ENCODE measurements at regions not wholly inside any gene's neighbourhood (a gene's known extent, or its start where the extent isn't known, plus 50 kb on each side); places are given as distances from the start of the nearest gene placed in this dataset.
"Not testable (repeated sequence)": the region's sequence is repeated elsewhere in the genome, so short reads cannot be mapped to it uniquely, and the experiment has no call there.

DNA sequence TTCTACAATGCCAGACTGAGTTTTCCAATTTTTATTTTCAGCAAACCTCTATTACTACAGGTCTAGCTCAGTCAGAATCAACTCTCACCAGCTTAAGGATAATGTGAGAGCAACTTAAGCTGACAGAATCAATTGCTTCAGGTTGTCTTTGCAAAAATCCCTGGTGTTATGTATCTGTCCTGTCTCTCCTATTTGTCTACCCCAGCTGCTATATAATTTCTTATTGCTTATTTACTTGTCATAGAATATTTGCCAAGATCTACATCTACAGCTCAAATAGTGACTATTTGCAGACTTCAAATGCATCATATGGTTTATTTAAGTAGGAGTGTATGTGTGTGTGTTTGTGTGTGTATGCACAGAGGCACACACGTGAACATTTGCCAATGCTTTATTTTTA lies 54.1 kb downstream of the FOXG1 start:
- no peak for DNase-seq

DNA sequence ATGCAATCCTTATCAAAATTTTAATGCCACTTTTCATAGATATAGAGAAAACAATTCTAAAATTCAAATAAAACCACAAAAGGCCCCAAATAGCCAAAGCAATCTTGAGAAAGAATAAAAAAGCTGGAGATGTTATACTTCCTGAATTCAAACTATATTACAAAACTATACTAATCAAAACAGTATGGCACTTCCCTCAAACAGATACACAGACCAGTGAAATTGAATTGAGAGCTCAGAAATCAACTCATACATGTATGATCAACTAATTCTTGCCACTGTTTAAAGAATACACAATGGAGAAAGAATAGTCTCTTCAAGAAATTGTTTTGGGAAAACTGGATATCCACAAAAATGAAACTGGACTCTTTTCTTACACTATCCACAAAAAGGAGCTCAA lies 55.4 kb downstream of the FOXG1 start:
- no peak for DNase-seq

DNA sequence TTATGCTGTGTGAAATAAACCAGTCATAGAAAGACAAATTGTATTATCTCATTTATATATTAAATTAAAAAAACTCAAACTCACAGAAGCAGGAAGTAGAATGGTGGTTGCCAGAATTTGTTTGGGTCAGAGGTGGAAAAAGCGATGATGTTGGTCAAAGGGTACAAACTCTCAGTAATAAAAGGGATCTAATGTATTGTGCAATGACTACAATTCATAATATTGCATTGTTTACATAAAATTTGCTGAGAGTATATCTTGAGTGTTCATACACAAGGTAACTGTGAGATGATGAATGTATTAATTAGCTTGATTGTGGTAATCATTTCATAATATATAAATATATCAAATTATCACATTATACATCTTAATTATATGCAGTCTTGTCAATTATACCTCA lies 56.7 kb downstream of the FOXG1 start:
- no peak for DNase-seq

DNA sequence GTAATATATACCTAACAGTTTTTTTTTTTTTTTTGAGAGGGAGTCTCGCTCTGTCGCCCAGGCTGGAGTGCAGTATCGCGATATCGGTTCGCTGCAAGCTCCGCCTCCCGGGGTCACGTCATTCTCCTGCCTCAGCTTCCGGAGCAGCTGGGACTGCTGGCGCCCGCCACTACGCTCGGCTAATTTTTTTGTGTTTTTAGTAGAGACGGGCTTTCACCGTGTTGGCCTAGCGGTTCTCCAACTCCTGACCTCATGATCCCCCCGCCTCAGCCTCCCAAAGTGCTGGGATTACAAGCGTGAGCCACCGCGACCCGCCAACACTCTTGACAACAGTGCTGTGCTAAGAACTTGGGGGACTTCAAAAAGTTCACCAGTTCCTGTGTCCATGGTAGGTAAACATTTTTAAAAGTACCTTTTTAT lies 63.5 kb downstream of the FOXG1 start:
- DNase-seq = no peak

DNA sequence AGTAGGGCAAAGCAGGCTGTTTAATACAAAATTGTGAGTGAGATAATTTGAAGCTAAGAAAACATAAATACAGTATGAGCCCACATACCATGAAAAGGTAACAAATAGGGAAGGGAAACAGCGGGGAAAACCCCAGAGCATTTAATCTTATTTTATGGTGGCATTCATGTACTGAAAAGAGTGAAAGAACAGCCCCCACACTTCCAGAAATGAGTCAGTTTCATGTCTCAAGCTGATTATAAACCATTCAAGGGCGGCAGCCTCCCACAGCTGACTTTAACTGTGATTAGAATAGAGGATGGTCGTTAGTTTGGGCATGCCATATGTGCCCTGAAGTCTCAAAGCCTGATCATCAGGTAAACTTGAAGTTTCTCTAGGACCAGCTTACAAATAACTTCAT lies 64.5 kb downstream of the FOXG1 start:
- DNase-seq = no peak

DNA sequence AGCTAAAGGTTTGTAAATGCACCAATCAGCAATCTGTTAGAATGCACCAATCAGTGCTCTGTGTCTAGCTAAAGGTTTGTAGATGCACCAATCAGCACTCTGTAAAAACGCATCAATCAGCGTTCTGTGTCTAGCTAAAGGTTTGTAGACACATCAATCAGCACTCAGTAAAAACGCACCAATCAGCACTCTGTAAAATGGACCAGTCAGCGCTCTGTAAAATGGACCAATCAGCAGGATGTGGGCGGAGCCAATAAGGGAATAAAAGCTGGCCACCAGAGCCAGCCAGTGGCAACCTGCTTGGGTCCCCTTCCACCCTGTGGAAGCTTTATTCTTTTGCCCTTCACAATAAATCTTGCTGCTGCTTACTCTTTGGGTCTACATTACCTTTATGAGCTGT lies 76.0 kb downstream of the FOXG1 start:
- DNase-seq = not testable (repeated sequence)

DNA sequence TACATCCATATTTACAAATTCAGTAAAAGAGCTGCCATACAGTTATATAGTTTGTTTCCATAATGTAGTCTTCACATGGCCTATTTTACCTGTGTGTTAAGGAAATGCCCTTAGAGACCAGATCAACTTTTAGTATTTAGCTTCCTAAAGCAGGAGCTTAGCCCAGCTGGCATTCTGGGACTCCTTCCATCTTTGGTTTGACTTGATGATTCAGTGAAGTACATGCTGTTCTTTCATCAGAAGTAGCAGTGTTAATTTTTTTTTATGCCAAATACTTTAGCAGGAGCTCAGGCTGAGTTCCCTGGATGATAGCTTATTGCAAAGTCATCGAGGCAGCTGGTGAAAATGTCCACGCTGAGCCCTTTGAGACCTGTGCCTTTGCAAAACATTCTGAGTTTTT lies 101.0 kb downstream of the FOXG1 start:
- DNase-seq = no peak

DNA sequence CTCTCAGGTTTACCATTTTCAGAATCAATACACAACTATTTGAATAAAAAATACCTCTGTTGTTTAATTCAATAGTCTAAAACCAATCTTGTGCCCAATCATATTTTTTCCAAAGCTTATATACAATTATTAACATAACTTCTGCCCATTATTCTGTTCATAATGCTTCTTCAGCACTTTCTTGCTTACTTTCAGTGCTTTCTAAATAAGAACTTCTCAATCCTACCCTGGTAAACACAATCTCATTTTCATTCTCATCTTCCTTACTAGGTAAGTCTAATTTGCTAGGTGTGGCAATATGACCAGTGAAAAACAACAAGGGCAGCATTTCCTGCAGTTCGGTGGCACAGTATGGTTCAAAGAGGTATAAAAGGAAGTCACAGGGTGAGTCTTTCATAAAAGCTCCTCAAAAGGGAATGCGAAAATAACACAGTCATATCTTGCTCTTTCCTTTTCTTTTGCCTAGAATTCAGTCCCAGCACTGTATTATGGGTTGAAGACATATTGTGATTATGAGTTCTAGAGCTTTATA lies 103.5 kb downstream of the FOXG1 start:
- DNase-seq = no peak

DNA sequence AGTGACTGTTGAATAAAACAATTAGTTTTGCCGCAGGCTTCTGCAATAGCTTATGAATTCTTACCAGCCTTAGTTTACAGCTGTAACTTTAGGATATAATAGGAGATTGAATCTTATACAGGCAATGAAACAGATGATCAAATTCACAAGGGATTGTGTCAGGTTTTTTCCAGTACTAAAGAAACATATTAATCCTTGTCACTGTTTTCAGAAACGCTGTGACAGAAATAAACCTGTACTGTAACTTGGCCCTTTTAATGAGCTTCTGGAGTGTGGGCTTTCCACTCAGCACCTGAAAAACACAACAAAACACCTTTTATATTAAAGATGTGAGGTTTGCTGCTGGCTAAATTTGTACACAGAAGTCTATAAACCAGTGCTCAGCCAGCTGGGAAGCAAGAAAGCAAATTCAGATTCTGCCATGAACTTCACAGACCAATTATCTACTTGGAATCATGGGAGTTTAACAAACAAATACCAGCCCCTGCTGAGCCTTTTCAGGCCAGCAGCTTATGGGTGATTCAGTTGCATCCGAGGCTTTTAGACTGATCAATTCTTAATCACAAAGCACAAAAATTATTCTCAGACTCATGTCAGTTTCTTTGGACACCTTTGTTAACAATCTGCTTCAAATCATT lies 109.5 kb downstream of the FOXG1 start:
- no peak for DNase-seq

DNA sequence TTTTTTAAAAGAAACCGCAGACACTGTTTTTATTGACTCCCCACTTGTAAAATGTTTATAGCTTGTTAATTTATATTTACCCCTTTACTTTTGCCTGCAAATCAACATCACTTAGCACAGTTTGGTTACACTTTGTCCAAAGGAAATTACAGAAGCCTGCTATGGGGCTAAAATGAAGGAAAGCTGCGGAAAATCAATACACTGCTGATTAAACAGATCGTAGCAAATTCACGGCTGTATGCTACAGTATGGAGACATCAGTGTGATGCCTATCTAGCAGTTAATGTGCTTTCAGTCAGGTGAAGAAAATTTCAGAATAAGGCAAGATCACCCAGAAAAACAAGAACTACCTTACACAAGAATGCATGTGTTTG lies 110.0 kb downstream of the FOXG1 start:
- DNase-seq = no peak

DNA sequence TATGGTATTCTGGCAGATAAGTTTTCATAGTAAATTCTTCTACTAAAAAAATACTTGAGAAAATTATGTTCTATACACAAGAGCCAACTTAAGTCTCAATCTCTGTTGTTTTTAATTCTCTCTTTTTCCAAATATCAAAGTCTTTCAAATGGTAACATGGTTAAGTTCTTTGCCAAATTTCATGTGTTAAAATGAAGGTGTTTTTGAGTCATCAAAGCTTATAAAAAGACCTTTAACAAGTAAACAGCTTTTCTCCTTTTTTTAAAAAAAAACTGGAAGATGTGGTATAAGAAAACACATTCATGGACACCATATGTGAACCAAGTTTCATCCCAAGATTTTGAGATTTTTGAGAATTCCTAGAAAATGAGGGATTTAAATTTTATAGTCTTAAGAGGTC lies 111.3 kb downstream of the FOXG1 start:
- DNase-seq = no peak

DNA sequence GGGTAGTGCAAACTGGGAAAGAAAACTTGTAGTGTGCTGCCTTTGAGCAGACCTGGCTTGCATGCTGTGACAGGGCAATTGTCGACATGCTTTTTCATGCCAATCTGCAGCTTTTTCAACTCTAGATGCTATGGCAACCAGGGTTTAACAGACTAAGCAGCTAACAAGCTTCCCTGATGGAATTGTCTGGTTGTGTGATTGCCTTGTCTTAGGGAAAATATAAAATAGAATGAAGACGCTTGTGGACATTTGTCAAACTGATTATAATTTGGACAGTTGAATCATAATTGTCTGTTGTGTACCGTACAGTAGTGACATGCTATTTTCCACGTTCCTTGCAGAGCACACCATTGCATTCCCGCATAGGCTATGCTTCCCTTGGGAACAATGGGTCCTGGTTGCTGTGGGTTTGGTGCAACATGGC lies 113.0 kb downstream of the FOXG1 start:
- no peak for DNase-seq

DNA sequence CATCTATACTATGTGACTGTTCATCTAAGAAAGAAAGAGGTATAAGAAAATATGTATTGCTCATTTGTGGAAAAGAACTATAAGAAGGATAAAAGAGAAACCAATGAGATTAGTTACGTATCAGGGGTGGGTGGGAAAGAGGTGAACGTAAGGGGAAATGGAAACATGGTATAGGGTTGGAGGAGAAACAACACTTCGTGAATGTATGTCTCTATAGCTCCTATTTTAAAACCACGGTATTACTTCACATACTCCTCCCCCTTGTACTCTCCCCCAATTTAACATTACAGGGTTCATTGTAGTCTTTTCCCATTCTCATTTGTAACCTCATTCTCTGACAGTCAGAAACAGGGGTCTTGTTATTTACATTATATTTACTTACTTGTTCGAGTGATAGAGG lies 120.4 kb downstream of the FOXG1 start:
- no peak for DNase-seq

DNA sequence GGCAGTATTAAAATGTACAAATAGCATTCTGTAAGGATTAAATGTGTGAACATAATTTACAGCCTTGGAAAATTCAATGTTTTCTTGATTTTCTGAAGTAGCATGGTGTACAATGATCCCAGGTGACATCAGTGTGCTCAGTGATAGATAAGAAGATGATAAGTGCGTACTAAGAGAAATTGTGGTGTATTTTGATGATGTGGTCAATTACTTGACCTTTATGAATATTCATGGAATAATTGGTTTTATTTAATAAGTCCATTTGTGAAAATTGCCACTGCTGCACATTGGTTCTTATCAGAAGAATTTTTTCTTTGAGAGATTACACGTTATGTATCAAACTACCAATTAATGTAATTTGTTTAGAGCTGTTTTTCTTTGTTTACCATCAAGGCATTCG lies 128.8 kb downstream of the FOXG1 start:
- no peak for DNase-seq

DNA sequence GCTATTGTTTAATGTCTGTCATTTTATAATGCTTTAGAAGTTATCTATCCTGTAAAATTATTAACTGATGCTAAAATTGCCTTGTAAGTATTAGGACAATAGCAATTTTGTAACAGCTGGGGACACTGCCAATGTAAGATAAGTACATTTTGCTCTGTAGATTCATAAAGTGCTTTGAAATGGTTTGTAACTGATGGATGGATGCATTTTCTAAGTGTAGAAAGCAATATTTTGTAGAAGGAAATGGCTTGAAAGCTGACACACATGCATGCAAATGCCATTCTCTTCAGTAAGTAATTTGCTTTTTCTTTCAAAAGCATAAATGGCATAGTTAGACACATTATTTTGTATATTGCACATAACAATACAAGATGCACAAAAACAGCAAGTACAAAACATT lies 129.8 kb downstream of the FOXG1 start:
- DNase-seq = no peak

DNA sequence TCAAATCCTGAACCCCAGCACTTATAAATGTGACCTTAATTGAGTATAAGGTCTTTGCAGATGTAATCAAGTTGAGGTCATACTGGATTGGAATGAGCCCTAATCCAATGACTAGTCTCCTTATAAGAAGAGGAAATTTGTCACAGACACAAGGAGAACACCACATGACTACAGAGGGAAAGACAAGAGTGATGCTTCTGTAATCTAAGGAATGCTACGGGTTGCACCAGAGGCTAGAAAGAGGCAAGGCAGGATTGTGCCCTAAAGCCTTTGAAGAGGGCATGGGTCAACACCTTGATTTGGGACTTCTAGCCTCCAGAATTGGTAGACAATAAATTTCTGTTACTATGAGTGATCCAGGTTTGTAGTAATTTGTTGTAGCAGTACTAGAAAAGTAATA lies 135.0 kb downstream of the FOXG1 start:
- no peak for DNase-seq

DNA sequence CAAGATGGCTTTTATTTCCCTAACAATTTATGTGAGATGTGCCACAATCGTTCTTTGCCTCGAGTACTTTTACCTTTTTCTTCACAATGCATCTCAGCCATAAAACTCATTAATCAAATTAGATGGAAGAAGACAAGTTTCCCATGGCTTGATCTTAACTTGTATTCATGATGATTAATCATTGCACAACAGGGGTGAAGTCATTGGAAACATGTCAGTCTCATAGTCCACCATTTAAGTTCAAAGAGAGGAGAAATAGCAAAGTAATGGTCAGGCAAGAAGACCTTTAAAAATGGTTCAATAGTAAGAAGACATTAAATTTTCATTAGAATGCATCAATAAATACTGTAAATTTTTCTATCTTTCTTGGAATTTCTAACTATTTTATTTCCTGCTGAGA lies 136.3 kb downstream of the FOXG1 start:
- DNase-seq = no peak

DNA sequence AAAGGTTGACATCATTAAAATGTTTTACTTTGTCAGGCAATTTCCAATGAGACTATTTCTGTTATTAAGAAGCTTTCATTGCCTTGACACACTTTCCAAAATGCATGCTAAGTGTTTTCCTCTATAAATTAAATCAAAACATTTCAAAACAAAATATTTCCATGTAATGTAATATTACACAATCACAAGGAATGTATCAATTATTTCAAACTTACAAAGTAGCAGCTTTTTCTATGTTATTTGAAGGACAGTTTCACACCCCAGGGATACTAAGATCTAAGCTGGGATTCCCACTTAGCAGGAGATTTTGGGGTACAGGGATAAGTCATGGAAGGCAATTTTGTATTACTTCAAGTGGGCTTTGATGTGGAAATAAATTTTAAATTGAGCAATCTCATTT lies 144.9 kb downstream of the FOXG1 start:
- no peak for DNase-seq

DNA sequence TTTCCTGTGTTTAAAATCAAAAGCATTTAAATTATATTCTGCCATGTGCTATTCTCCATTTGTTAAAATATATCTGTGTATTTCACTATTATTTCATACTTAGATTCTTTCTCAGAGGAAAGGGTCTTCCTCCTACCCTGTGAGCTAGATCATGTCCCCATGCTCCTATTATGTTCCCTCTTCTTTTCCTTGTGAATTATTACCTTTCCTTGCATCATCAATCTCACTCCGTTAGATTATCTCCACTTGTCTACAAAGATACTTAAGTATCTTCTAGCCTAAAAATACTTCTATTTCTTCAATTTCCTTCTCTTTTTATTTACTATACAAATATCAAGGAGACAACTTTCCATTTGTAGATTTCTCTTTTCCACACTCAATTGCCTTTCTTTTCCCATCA lies 146.5 kb downstream of the FOXG1 start:
- DNase-seq = no peak

DNA sequence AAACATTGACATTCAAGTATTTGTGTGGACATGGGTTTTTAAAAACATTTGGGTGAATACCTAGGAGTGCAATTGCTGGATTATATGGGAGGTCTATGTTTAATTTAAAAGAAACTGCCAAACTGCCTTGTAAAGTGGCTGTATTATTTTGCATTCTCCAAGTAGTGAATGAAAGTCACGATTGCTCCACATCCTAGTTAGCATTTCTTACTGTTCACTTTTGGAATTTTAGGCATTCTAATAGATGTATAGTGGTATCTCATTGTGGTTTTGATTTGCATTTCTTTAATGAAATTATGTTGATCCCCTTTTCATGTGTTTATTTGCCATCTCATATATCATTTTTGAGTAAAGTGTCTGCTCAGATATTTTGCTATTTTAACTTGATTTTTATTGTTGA lies 159.5 kb downstream of the FOXG1 start:
- DNase-seq = no peak

DNA sequence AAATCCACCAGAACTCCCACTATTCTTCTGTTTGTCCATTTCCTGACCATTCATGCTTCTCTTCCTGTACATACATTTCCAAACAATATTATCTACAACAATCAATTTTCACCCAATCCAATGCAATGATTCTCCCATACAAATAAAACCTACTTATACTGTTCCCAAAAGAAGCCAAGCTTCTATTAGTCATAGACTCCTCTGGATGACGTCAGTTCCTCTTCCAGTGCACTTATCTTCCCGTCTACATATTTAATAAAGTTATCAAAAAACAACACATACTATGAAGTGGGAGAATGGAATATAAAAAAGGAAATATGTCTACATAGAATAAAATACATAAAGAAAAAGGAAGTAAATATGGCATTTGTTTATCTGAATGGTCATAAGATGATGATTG lies 165.4 kb downstream of the FOXG1 start:
- DNase-seq = no peak

DNA sequence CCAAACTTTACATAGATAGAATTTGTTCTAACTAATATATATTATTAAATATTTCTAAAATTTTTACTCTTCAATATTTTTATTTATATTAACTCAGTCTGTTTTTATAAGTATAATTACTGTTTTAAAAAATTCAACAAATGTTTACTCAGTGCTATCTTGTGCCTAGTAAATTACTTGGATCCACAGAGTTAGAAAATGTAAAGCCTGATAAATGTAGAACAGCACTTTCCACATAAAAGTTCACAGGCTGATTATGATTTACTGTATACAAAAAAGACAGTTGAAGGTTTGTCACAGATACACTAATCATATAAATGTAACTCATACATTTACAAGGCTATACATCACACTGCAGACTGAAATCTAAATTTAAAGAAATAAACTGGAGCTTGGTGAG lies 170.0 kb downstream of the FOXG1 start:
- no peak for DNase-seq

DNA sequence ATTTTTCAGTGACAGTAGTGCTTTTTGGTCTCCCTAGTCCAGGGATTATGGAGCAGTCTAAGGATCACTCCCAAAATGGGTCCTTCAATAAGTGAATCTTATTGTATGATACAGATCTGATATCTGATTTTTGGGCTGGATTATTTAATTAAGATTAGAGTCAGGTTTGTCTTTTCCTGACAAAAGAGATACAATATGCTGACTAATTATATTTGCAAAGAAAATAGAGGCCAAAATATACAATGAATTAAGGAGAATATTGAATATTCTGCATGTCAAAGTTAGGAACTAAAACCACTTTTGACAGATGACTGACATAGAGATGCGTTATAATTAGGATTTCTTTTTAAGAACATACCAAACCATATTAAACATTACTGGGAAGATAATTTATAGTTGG lies 175.2 kb downstream of the FOXG1 start:
- no peak for DNase-seq

DNA sequence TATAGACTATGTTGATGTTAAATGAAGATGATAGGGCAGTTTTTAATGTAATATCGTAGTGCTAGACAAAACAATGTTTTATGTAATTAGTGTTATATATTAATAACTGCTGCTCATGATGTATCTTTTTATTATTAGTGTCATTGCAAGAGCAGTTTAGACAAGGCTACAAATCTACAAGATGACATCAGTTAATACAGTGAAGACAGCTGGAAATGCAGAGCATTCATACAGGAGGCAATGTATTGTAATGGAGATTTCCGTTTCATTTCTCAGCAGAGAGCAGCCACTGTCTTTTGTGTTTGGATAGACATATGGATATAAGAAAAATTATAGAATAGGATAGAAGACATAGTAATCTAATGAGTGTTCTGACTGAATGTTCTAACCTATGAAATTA lies 178.0 kb downstream of the FOXG1 start:
- DNase-seq = no peak

DNA sequence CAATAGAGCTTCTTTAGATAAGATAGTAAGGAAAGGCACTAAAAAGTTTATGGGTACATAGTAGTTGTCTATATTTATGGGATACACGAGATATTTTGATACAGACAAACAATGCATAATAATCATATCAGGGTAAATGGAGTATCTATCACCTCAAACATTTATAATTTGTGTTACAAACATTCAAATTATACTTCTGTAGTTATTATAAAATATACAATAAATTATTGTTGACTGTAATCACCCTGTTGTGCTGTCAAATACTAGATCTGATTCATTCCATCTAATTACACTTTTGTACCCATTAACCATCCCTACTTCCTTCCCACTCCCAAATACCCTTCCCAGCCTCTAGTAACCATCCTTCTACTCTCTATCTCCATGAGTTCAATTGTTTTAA lies 179.7 kb downstream of the FOXG1 start:
- DNase-seq = no peak

DNA sequence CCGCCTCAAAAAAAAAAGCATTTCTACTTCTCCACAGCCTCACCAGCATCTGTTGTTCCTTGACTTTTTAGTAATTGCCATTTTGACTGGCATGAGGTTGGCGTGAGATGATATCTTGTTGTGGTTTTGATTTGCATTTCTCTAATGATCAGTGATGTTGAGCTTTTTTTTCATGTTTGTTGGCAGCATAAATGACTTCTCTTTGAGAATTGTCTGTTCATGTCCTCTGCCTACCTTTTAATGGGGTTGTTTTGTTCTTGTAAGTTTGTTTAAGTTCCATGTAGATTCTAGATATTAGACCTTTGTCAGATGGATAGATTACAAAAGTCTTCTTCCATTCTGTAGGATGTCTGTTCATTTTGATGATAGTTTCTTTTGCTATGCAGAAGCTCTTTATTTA lies 182.9 kb downstream of the FOXG1 start:
- no peak for DNase-seq
